Tibial artery (tissue), 4 donors: ENCODE measurements at regions not wholly inside any gene's neighbourhood (a gene's known extent, or its start where the extent isn't known, plus 50 kb on each side); places are given as distances from the start of the nearest gene placed in this dataset.

Experiments used
- DNase-seq, 2 donors: peaks; one replicate each; pipeline ENCODE4 v3.0.0-alpha.2; 2019
- H3K27ac ChIP-seq, 2 donors: fragments of 200-600 bp; sonication (generic) in 1 of 2; 1 replicate in 1 of 2; 2 replicates in 1 of 2; pipeline ENCODE4 v1.5.1; 2018 to 2019; ENCODE audit warnings: mild to moderate bottlenecking in 1 of 2
- H3K27me3 ChIP-seq, 2 donors: fragments of 200-600 bp; sonication (generic) in 1 of 2; one replicate each; pipeline versions ENCODE4 v1.5.1 to v1.6.0; 2016 to 2019
- H3K36me3 ChIP-seq, 3 donors: fragments of 200-600 bp; sonication (generic) in 2 of 3; one replicate each; pipeline ENCODE4 v1.5.1; 2016 to 2019; ENCODE audit warnings: mild to moderate bottlenecking in 2 of 3
- H3K4me1 ChIP-seq, 4 donors: fragments of 200-600 bp; sonication (generic) in 2 of 4; 1 replicate in 3 of 4; 2 replicates in 1 of 4; pipeline ENCODE4 v1.5.1; 2016 to 2019
- H3K4me3 ChIP-seq, 2 donors: fragments of 200-600 bp; sonication (generic) in 1 of 2; 1 replicate in 1 of 2; 2 replicates in 1 of 2; pipeline ENCODE4 v1.5.1; 2018 to 2019; ENCODE audit warnings: mild to moderate bottlenecking in 2 of 2
- H3K9me3 ChIP-seq, 3 donors: fragments of 200-600 bp; sonication (generic) in 1 of 3; one replicate each; pipeline ENCODE4 v1.5.1; 2016 to 2019
- intact Hi-C: fragments of 100-400 bp; cut with DNase I; formaldehyde crosslinking; loops from one replicate; pipeline ENCODE4 v1.15.0; 2023; ENCODE audit warnings: low total_unique reads
- TF ChIP-seq, protein P1 (sequence below), 2 experiments: fragments of 200-600 bp in 1 of 2; fragments of 450-650 bp in 1 of 2; IDR thresholded peaks; one replicate each; pipeline ENCODE4 v1.5.1; 2017 to 2019; ENCODE audit warnings: antibody characterized with exemption in 2 of 2, mild to moderate bottlenecking in 1 of 2, moderate library complexity in 1 of 2

- Histone ChIP-seq H3K27me3 (peaks cover 0 to 21% of the 10 kb centered on the region in 2 donors), H3K4me1 (no peaks in the 10 kb centered on the region), H3K4me3 (no peak overlapping the region), H3K27ac (no peak overlapping the region), H3K36me3 (no peaks in the 10 kb centered on the region), H3K9me3 (no peaks in the 10 kb centered on the region)
- intact Hi-C loops = no loop called here
- no peak for DNase-seq
- TF ChIP-seq, protein P1, sequence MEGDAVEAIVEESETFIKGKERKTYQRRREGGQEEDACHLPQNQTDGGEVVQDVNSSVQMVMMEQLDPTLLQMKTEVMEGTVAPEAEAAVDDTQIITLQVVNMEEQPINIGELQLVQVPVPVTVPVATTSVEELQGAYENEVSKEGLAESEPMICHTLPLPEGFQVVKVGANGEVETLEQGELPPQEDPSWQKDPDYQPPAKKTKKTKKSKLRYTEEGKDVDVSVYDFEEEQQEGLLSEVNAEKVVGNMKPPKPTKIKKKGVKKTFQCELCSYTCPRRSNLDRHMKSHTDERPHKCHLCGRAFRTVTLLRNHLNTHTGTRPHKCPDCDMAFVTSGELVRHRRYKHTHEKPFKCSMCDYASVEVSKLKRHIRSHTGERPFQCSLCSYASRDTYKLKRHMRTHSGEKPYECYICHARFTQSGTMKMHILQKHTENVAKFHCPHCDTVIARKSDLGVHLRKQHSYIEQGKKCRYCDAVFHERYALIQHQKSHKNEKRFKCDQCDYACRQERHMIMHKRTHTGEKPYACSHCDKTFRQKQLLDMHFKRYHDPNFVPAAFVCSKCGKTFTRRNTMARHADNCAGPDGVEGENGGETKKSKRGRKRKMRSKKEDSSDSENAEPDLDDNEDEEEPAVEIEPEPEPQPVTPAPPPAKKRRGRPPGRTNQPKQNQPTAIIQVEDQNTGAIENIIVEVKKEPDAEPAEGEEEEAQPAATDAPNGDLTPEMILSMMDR (IDR thresholded peaks at IDR 0.05) = peak; percentile 15 to 30
Measured at GRCh38 chr1:38608202-38608864, 251.2 kb downstream of the RRAGC start.

- no peak for DNase-seq
- H3K9me3 ChIP-seq = no peaks in the 10 kb centered on the region
- no peak overlapping the region for H3K27ac ChIP-seq
- peaks cover 0 to 13% of the 10 kb centered on the region in 2 donors for H3K27me3 ChIP-seq
- TF ChIP-seq, protein P1 (IDR thresholded peaks at IDR 0.05) = no peak
- no peaks in the 10 kb centered on the region for H3K36me3 ChIP-seq
- no peak overlapping the region for H3K4me3 ChIP-seq
- intact Hi-C loops = no loop called here
- H3K4me1 ChIP-seq = no peaks in the 10 kb centered on the region
Measured at GRCh38 chr1:38607526-38607925, 252.0 kb downstream of the RRAGC start.

DNA sequence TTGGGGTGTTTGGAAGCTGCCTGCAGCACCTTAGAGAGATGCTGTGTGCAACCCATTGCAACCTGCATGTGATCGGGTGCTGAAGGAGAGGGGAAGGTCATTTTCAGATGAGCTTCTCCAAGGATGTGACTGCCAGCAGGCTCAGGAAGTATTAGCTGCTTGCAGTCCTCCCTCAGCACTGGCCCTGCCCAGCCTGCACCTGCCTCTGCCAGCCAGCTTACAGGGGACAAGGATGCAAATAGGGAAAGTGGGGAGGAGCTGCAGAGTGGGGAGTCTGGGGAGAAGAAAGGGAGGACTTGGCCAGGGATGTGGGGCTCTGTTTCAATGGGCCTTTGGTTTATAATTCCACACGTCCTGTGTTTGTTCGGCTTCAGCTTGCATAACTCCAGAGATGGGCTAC lies 254.5 kb downstream of the RRAGC start:
- Histone ChIP-seq H3K4me1 (no peaks in the 10 kb centered on the region), H3K4me3 (no peak overlapping the region), H3K27ac (no peak overlapping the region), H3K27me3 (peaks cover 0 to 13% of the 10 kb centered on the region in 2 donors), H3K9me3 (no peaks in the 10 kb centered on the region), H3K36me3 (no peaks in the 10 kb centered on the region)
- TF ChIP-seq, protein P1 (IDR thresholded peaks at IDR 0.05) = no peak
- intact Hi-C loops = no loop called here
- no peak for DNase-seq

- intact Hi-C loops = no loop called here
- TF ChIP-seq, protein P1 (IDR thresholded peaks at IDR 0.05) = no peak
- H3K4me1 ChIP-seq = no peaks in the 10 kb centered on the region
- no peak overlapping the region for H3K27ac ChIP-seq
- no peaks in the 10 kb centered on the region for H3K9me3 ChIP-seq
- H3K27me3 ChIP-seq = peaks cover 0 to 6% of the 10 kb centered on the region in 2 donors
- H3K36me3 ChIP-seq = no peaks in the 10 kb centered on the region
- no peak for DNase-seq
- H3K4me3 ChIP-seq = no peak overlapping the region
Measured at GRCh38 chr1:38603907-38604306, 255.7 kb downstream of the RRAGC start.

DNA sequence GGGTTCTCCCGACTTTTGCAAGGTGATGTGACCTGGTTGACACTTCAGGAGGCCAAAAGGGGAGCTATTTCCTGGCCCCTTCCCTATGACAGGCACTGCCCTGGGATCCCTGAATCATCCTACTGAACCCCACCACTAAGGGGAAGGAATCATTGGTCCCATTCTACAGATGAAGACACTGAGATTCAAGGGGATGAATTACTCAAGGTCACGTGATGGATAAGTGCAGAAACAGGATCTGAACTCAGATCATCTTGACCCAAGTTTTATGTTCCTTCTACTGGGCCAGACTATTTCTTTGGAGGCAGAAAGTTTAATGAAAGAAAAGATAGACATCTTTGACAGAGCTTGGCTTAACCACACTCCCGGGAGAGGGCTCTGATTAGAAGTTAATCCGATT lies 258.7 kb downstream of the RRAGC start:
- TF ChIP-seq, protein P1 (IDR thresholded peaks at IDR 0.05) = no peak
- no peaks in the 10 kb centered on the region for H3K9me3 ChIP-seq
- peaks cover 0 to 6% of the 10 kb centered on the region in 2 donors for H3K27me3 ChIP-seq
- H3K4me1 ChIP-seq = no peaks in the 10 kb centered on the region
- intact Hi-C loops = no loop called here
- DNase-seq = no peak
- no peaks in the 10 kb centered on the region for H3K36me3 ChIP-seq
- H3K4me3 ChIP-seq = no peak overlapping the region
- no peak overlapping the region for H3K27ac ChIP-seq

- TF ChIP-seq, protein P1 (IDR thresholded peaks at IDR 0.05) = no peak
- peaks cover 0 to 8% of the 10 kb centered on the region in 2 donors for H3K27me3 ChIP-seq
- H3K4me1 ChIP-seq = no peaks in the 10 kb centered on the region
- no peak overlapping the region for H3K4me3 ChIP-seq
- intact Hi-C loops = no loop called here
- no peaks in the 10 kb centered on the region for H3K9me3 ChIP-seq
- no peaks in the 10 kb centered on the region for H3K36me3 ChIP-seq
- H3K27ac ChIP-seq = no peak overlapping the region
- DNase-seq = no peak
Measured at GRCh38 chr1:38600286-38600685, 259.3 kb downstream of the RRAGC start.
